GM12878 (cell line): ENCODE measurements at regions not wholly inside any gene's neighbourhood (a gene's known extent, or its start where the extent isn't known, plus 50 kb on each side); places are given as distances from the start of the nearest gene placed in this dataset.

Source experiments
- ATAC-seq: fragments of 200-7000 bp; cut with Tn5 transposase; 3 replicates; pipeline ENCODE4 v1.9.1; 2020; ENCODE audit warnings: mild to moderate bottlenecking, moderate library complexity
- BruUV-seq: library from RNA; stranded (reverse); fragments of 400-500 nt; replicated peaks from 2 replicates; lab custom pipeline; 2021; lab: Mats Ljungman, UMichigan
- CTCF ChIA-PET: fragments of 300-600 bp; sonication (Branson Sonifier 250); formaldehyde crosslinking; extraction: SDS; loops from one replicate; lab custom pipeline; 2021; ENCODE audit warnings: inconsistent platforms; lab: Yijun Ruan, JAX
- POLR2A ChIA-PET: fragments of 350-600 bp; formaldehyde crosslinking; extraction: SDS; loops from one replicate; lab custom pipeline; 2021; ENCODE audit warnings: inconsistent platforms; lab: Charles Lee
- RAD21 ChIA-PET: fragments of 300-600 bp; sonication (Branson Sonifier 250); formaldehyde crosslinking; loops from one replicate; lab custom pipeline; 2023; ENCODE audit warnings: antibody characterized with exemption; ENCODE audit not compliant: unreplicated experiment; lab: Charles Lee
- SMC1A ChIA-PET: fragments of 300-600 bp; sonication (Branson Sonifier 250); formaldehyde crosslinking; loops from one replicate; lab custom pipeline; 2023; ENCODE audit not compliant: unreplicated experiment, uncharacterized antibody; lab: Charles Lee
- DNase-seq: peaks from one replicate; pipeline ENCODE4 v3.0.0-alpha.2; 2011; ENCODE audit warnings: low read depth, low spot score
- FAIRE-seq: peaks from 3 replicates; lab custom pipeline; 2011; peaks lifted over from hg19 to GRCh38; lab: Jason Lieb, UNC
- H2AFZ ChIP-seq: 2 replicates; pipeline ENCODE4 v1.6.0; 2011; ENCODE audit warnings: low read depth, low read length, control low read depth; ENCODE audit not compliant: control insufficient read depth
- H3K27ac ChIP-seq: 2 replicates; pipeline ENCODE4 v1.5.1; 2011; ENCODE audit warnings: control low read depth; ENCODE audit not compliant: control insufficient read depth, insufficient read depth
- H3K27me3 ChIP-seq, 2 experiments: replicated peaks in 1 of 2; 2 replicates each; pipeline versions ENCODE4 v1.6.0 to v1.6.1; 2011; ENCODE audit warnings: low read length in 1 of 2; ENCODE audit not compliant: control insufficient read depth in 2 of 2, insufficient read depth in 2 of 2
- H3K36me3 ChIP-seq, 2 experiments: 2 replicates each; pipeline ENCODE4 v1.5.1; 2011; ENCODE audit warnings: low read length in 1 of 2; ENCODE audit not compliant: control insufficient read depth in 2 of 2, insufficient read depth in 2 of 2
- H3K4me1 ChIP-seq: 2 replicates; pipeline ENCODE4 v1.6.1; 2011; ENCODE audit warnings: mild to moderate bottlenecking, low read length, moderate library complexity, mixed read lengths; ENCODE audit not compliant: control insufficient read depth, insufficient read depth
- H3K4me2 ChIP-seq: 2 replicates; pipeline ENCODE4 v1.6.0; 2011; ENCODE audit warnings: control low read depth; ENCODE audit not compliant: control insufficient read depth, insufficient read depth
- H3K4me3 ChIP-seq: fragments of 200-600 bp; sonication (generic); 2 replicates; pipeline ENCODE4 v1.5.1; 2016
- H3K79me2 ChIP-seq: 2 replicates; pipeline ENCODE4 v1.6.0; 2011; ENCODE audit warnings: low read length; ENCODE audit not compliant: control insufficient read depth, insufficient read depth
- H3K9ac ChIP-seq: 2 replicates; pipeline ENCODE4 v1.8.0; 2011; ENCODE audit warnings: low read length, control low read depth, mixed read lengths; ENCODE audit not compliant: control insufficient read depth, insufficient read depth
- H3K9me3 ChIP-seq: replicated peaks from 3 replicates; pipeline ENCODE4 v1.5.1; 2011; ENCODE audit warnings: mild to moderate bottlenecking, low read length; ENCODE audit not compliant: control insufficient read depth, insufficient read depth
- H4K20me1 ChIP-seq: 2 replicates; pipeline ENCODE4 v1.6.0; 2011; ENCODE audit not compliant: control insufficient read depth, insufficient read depth
- MTA2 ChIP-seq: fragments of 450-650 bp; IDR thresholded peaks from 2 replicates; pipeline ENCODE4 v1.6.1; 2016; ENCODE audit warnings: low read depth, mild to moderate bottlenecking, moderate library complexity
- SMAD1 ChIP-seq: fragments of 450-650 bp; IDR thresholded peaks from 2 replicates; pipeline ENCODE4 v1.6.1; 2018; ENCODE audit warnings: mild to moderate bottlenecking, low read depth; ENCODE audit not compliant: partially characterized antibody
- SUPT20H ChIP-seq: IDR thresholded peaks from 2 replicates; pipeline ENCODE4 v1.6.1; 2011; ENCODE audit warnings: low read depth, mild to moderate bottlenecking, low read length, moderate library complexity, borderline replicate concordance; ENCODE audit not compliant: control insufficient read depth
- TCF12 ChIP-seq: IDR thresholded peaks from 2 replicates; pipeline ENCODE4 v1.6.1; 2011; ENCODE audit warnings: low read depth, mild to moderate bottlenecking, low read length
- YY1 ChIP-seq: IDR thresholded peaks from 2 replicates; pipeline ENCODE4 v1.6.1; 2011; ENCODE audit warnings: low read depth, mild to moderate bottlenecking, low read length
- ZBTB4 ChIP-seq: fragments of 450-650 bp; formaldehyde crosslinking; IDR thresholded peaks from 2 replicates; pipeline ENCODE4 v1.4.0; 2022; ENCODE audit warnings: mild to moderate bottlenecking, moderate library complexity
- WGBS: methylation state at CpG from one replicate; pipeline ENCODE4 v1.1.6; 2016; ENCODE audit warnings: low lambda C conversion rate; ENCODE audit not compliant: insufficient replicate concordance, insufficient coverage; ENCODE audit errors: missing lambda C conversion rate; 5-methylcytosine and 5-hydroxymethylcytosine counted together
- in situ Hi-C: fragments of 300-500 bp; cut with MboI; formaldehyde crosslinking; loops from 9 replicates; pipeline ENCODE4 v1.14.3; 2018; ENCODE audit warnings: mixed read lengths
- intact Hi-C: fragments of 100-400 bp; cut with micrococcal nuclease; formaldehyde crosslinking; loops from one replicate; pipeline ENCODE4 v1.14.2; 2022; ENCODE audit not compliant: unreplicated experiment

- ChIA-PET POLR2A (no interaction called here), SMC1A (interaction anchor here (0.5 to 1.8 kb wide), 2 partner anchors 16 to 1921 kb away, joined by 3 to 4 read pairs; no protein-coding TSS in a partner anchor), RAD21 (no interaction called here), CTCF (no interaction called here)
- H3K4me2 ChIP-seq, result no peak overlapping the region
- H3K9me3 ChIP-seq, result no peaks in the 10 kb centered on the region
- H3K79me2 ChIP-seq, result no peaks in the 10 kb centered on the region
- TF ChIP-seq MTA2 (no peak), TCF12 (no peak), SMAD1 (no peak), ZBTB4 (CRISPR knock-in tag) (no peak), YY1 (no peak), SUPT20H (no peak)
- no peaks in the 10 kb centered on the region for H3K4me1 ChIP-seq
- H3K27ac ChIP-seq, result no peak overlapping the region
- no peak for DNase-seq
- no peaks in the 10 kb centered on the region for H3K36me3 ChIP-seq
- H3K27me3 ChIP-seq, result no peaks in the 10 kb centered on the region
- no TSS peak for BruUV-seq
- in situ Hi-C loops (no loop called here), intact Hi-C loops (no loop called here)
- H3K4me3 ChIP-seq, result no peak overlapping the region
- WGBS, result 7% methylated on average over 1 of the region's 1 CpG
- no peak for FAIRE-seq
- H2AFZ ChIP-seq, result no peak overlapping the region
- H4K20me1 ChIP-seq, result no peaks in the 10 kb centered on the region
- no peak overlapping the region for H3K9ac ChIP-seq
- no peak for ATAC-seq
Observed at GRCh38 chr13:90201202-90201601, 1146.3 kb upstream of the MIR17HG start.
